H1 (cell line): ENCODE measurements at regions not wholly inside any gene's neighbourhood (a gene's known extent, or its start where the extent isn't known, plus 50 kb on each side); places are given as distances from the start of the nearest gene placed in this dataset.

Experiments
- CTCF ChIA-PET: fragments of 300-600 bp; sonication (Branson Sonifier 250); formaldehyde crosslinking; loops from one replicate; lab custom pipeline; 2021; ENCODE audit not compliant: partially characterized antibody; lab: Charles Lee
- POLR2A ChIA-PET: fragments of 300-600 bp; sonication (Branson Sonifier 250); formaldehyde crosslinking; loops from one replicate; lab custom pipeline; 2021; ENCODE audit warnings: inconsistent platforms; ENCODE audit not compliant: partially characterized antibody; lab: Charles Lee
- DNase-seq, 2 experiments: peaks; one replicate each; pipeline versions ENCODE4 v3.0.0 to v3.0.0-alpha.2; 2010 to 2022; ENCODE audit warnings: low spot score in 2 of 2, low read depth in 1 of 2, mixed read lengths in 1 of 2
- FAIRE-seq: peaks from 2 replicates; lab custom pipeline; 2011; peaks lifted over from hg19 to GRCh38; lab: Jason Lieb, UNC
- H2AFZ ChIP-seq: 2 replicates; pipeline ENCODE4 v1.8.1; 2012; ENCODE audit warnings: low read length, inconsistent platforms
- H2AK5ac ChIP-seq: 2 replicates; pipeline ENCODE4 v1.6.1; 2013; ENCODE audit warnings: low read depth, low read length
- H2BK120ac ChIP-seq: replicated peaks from 2 replicates; pipeline ENCODE3; 2013; ENCODE audit warnings: low read depth, low read length, inconsistent platforms
- H2BK12ac ChIP-seq: 2 replicates; pipeline ENCODE4 v1.6.1; 2013; ENCODE audit warnings: low read depth, low read length
- H2BK15ac ChIP-seq: 2 replicates; pipeline ENCODE4 v1.6.1; 2013; ENCODE audit warnings: low read length
- H2BK20ac ChIP-seq: 2 replicates; pipeline ENCODE4 v1.6.1; 2013; ENCODE audit warnings: low read length
- H2BK5ac ChIP-seq: 2 replicates; pipeline ENCODE4 v1.6.1; 2013; ENCODE audit warnings: low read depth, low read length
- H3K14ac ChIP-seq: 2 replicates; pipeline ENCODE4 v1.6.1; 2013; ENCODE audit warnings: inconsistent platforms; ENCODE audit not compliant: insufficient read length
- H3K18ac ChIP-seq: 2 replicates; pipeline ENCODE4 v1.6.1; 2013; ENCODE audit warnings: low read length; ENCODE audit errors: extremely low read depth
- H3K23ac ChIP-seq: 2 replicates; pipeline ENCODE4 v1.6.1; 2013; ENCODE audit warnings: inconsistent platforms; ENCODE audit not compliant: insufficient read length
- H3K23me2 ChIP-seq: 2 replicates; pipeline ENCODE4 v1.6.1; 2013; ENCODE audit warnings: low read depth, low read length
- H3K27ac ChIP-seq: 2 replicates; pipeline ENCODE4 v1.6.1; 2011; ENCODE audit warnings: low read depth, low read length, inconsistent platforms
- H3K27me3 ChIP-seq, 4 experiments: replicated peaks in 1 of 4; 1 replicate in 1 of 4; 2 replicates in 3 of 4; pipeline versions ENCODE4 v1.6.1 to v1.8.1; 2011 to 2013; ENCODE audit warnings: low read length in 3 of 4, mild to moderate bottlenecking in 3 of 4, inconsistent platforms in 2 of 4, mixed read lengths in 2 of 4, moderate library complexity in 1 of 4; ENCODE audit not compliant: control insufficient read depth in 3 of 4, insufficient read depth in 3 of 4; ENCODE audit errors: extremely low read depth in 1 of 4
- H3K36me3 ChIP-seq, 4 experiments: 2 replicates each; pipeline versions ENCODE4 v1.6.1 to v1.8.1; 2011 to 2013; ENCODE audit warnings: mild to moderate bottlenecking in 4 of 4, low read length in 3 of 4, moderate library complexity in 2 of 4, control low read depth in 1 of 4, inconsistent platforms in 1 of 4; ENCODE audit not compliant: insufficient read depth in 4 of 4, control insufficient read depth in 2 of 4
- H3K4ac ChIP-seq: replicated peaks from 2 replicates; pipeline ENCODE3; 2013; ENCODE audit warnings: low read length, low read depth, mixed read lengths, inconsistent platforms; ENCODE audit not compliant: insufficient read length
- H3K4me1 ChIP-seq, 4 experiments: replicated peaks in 1 of 4; 1 replicate in 1 of 4; 2 replicates in 3 of 4; pipeline versions ENCODE4 v1.6.1 to v1.8.1; 2011 to 2013; ENCODE audit warnings: low read length in 3 of 4, inconsistent platforms in 2 of 4, mixed read lengths in 1 of 4; ENCODE audit not compliant: insufficient read depth in 4 of 4, control insufficient read depth in 3 of 4
- H3K4me2 ChIP-seq, 2 experiments: 2 replicates each; pipeline versions ENCODE4 v1.6.1 to v1.8.1; 2011 to 2013; ENCODE audit warnings: low read depth in 2 of 2, low read length in 2 of 2, control low read depth in 1 of 2, inconsistent platforms in 1 of 2, mild to moderate bottlenecking in 1 of 2; ENCODE audit not compliant: insufficient read depth in 1 of 2
- H3K4me3 ChIP-seq, 4 experiments: fragments of 200-600, 300-600 bp in 1 of 4; sonication (generic), shearing (Covaris generic), sonication (Bioruptor Twin) in 1 of 4; 2 replicates each; pipeline versions ENCODE4 v1.5.1 to v1.8.1; 2011 to 2016; ENCODE audit warnings: low read length in 4 of 4, low read depth in 3 of 4, control low read depth in 2 of 4, inconsistent platforms in 2 of 4, mild to moderate bottlenecking in 2 of 4, mixed read lengths in 1 of 4, moderate library complexity in 1 of 4; ENCODE audit not compliant: insufficient read depth in 2 of 4; ENCODE audit errors: extremely low read depth in 1 of 4
- H3K56ac ChIP-seq: replicated peaks from 2 replicates; pipeline ENCODE3; 2013; ENCODE audit warnings: low read depth, mild to moderate bottlenecking, mixed read lengths, low read length, inconsistent platforms; ENCODE audit not compliant: insufficient read length
- H3K79me1 ChIP-seq: 2 replicates; pipeline ENCODE4 v1.6.1; 2013; ENCODE audit warnings: low read depth, low read length, control low read depth
- H3K79me2 ChIP-seq, 2 experiments: 2 replicates each; pipeline versions ENCODE4 v1.6.1 to v1.8.1; 2012 to 2013; ENCODE audit warnings: low read length in 2 of 2, mild to moderate bottlenecking in 2 of 2, inconsistent platforms in 1 of 2; ENCODE audit not compliant: insufficient read depth in 2 of 2, control insufficient read depth in 1 of 2
- H3K9ac ChIP-seq, 4 experiments: replicated peaks in 1 of 4; 1 replicate in 1 of 4; 2 replicates in 3 of 4; pipeline versions ENCODE4 v1.6.1 to v1.8.1; 2011 to 2013; ENCODE audit warnings: low read depth in 3 of 4, low read length in 3 of 4, control low read depth in 2 of 4, mild to moderate bottlenecking in 2 of 4, moderate library complexity in 2 of 4, inconsistent platforms in 1 of 4; ENCODE audit errors: extremely low read depth in 1 of 4
- H3K9me3 ChIP-seq, 2 experiments: 2 replicates each; pipeline versions ENCODE4 v1.6.1 to v1.8.1; 2012 to 2013; ENCODE audit warnings: mild to moderate bottlenecking in 2 of 2, moderate library complexity in 2 of 2, control low read depth in 1 of 2, inconsistent platforms in 1 of 2, low read depth in 1 of 2, low read length in 1 of 2, mixed read lengths in 1 of 2; ENCODE audit not compliant: insufficient read depth in 2 of 2
- H4K20me1 ChIP-seq, 2 experiments: replicated peaks in 1 of 2; 2 replicates each; pipeline versions ENCODE3 to v1.8.1; 2011 to 2013; ENCODE audit warnings: inconsistent platforms in 2 of 2, low read length in 2 of 2, mild to moderate bottlenecking in 1 of 2; ENCODE audit not compliant: insufficient read depth in 2 of 2, control insufficient read depth in 1 of 2
- H4K5ac ChIP-seq: 2 replicates; pipeline ENCODE4 v1.6.1; 2013; ENCODE audit warnings: low read length, low read depth, mixed read lengths, inconsistent platforms; ENCODE audit not compliant: insufficient read length
- H4K8ac ChIP-seq: 2 replicates; pipeline ENCODE4 v1.8.0; 2013; ENCODE audit warnings: mild to moderate bottlenecking, moderate library complexity, low read length, inconsistent platforms; ENCODE audit not compliant: insufficient read depth; ENCODE audit errors: extremely low read depth
- H4K91ac ChIP-seq: replicated peaks from 2 replicates; pipeline ENCODE3; 2013; ENCODE audit warnings: low read length, mixed read lengths, inconsistent platforms; ENCODE audit not compliant: insufficient read length
- CHD1 ChIP-seq: IDR thresholded peaks from 2 replicates; pipeline ENCODE4 v1.6.1; 2012; ENCODE audit warnings: low read depth, low read length, improper control_type of control experiment
- EGR1 ChIP-seq: IDR thresholded peaks from 2 replicates; pipeline ENCODE4 v1.6.1; 2011; ENCODE audit warnings: low read depth, low read length, borderline replicate concordance
- EP300 ChIP-seq, 2 experiments: IDR thresholded peaks; 1 replicate in 1 of 2; 2 replicates in 1 of 2; pipeline ENCODE4 v1.6.1; 2011 to 2012; ENCODE audit warnings: low read depth in 2 of 2, low read length in 2 of 2, mild to moderate bottlenecking in 2 of 2, borderline replicate concordance in 1 of 2, inconsistent platforms in 1 of 2, moderate library complexity in 1 of 2
- FOSL1 ChIP-seq: IDR thresholded peaks from 2 replicates; pipeline ENCODE4 v1.6.1; 2011; ENCODE audit warnings: mild to moderate bottlenecking, low read depth, low read length, moderate library complexity; ENCODE audit not compliant: insufficient read depth
- KDM1A ChIP-seq: fragments of 200-600, 300-600 bp; sonication (generic); IDR thresholded peaks from 2 replicates; pipeline ENCODE4 v1.7.1; 2016; ENCODE audit warnings: mild to moderate bottlenecking, low read length, borderline replicate concordance
- KDM4A ChIP-seq: IDR thresholded peaks from one replicate; pipeline ENCODE4 v1.7.1; 2012; ENCODE audit warnings: low read depth, mild to moderate bottlenecking, moderate library complexity, low read length, inconsistent platforms; ENCODE audit not compliant: severe bottlenecking
- PHF8 ChIP-seq: fragments of 200-600 bp; sonication (generic); conservative IDR thresholded peaks from 2 replicates; pipeline ENCODE4 v1.7.1; 2012; ENCODE audit warnings: low read depth, mild to moderate bottlenecking, inconsistent platforms, low read length, moderate library complexity
- POLR2A ChIP-seq, 2 experiments: IDR thresholded peaks; 1 replicate in 1 of 2; 2 replicates in 1 of 2; pipeline ENCODE4 v1.6.1; 2011; ENCODE audit warnings: low read depth in 2 of 2, low read length in 2 of 2, mild to moderate bottlenecking in 2 of 2; ENCODE audit errors: control extremely low read depth in 1 of 2
- RBBP5 ChIP-seq: IDR thresholded peaks from 2 replicates; pipeline ENCODE4 v1.7.1; 2012; ENCODE audit warnings: low read depth, mild to moderate bottlenecking, inconsistent platforms, low read length, moderate library complexity, borderline replicate concordance
- RXRA ChIP-seq: IDR thresholded peaks from 2 replicates; pipeline ENCODE4 v1.6.1; 2011; ENCODE audit warnings: low read depth, mild to moderate bottlenecking, low read length, moderate library complexity; ENCODE audit not compliant: insufficient read depth
- SIX5 ChIP-seq: IDR thresholded peaks from 2 replicates; pipeline ENCODE4 v1.6.1; 2011; ENCODE audit warnings: mild to moderate bottlenecking, low read depth, low read length
- SUZ12 ChIP-seq: fragments of 200-600 bp; sonication (generic); IDR thresholded peaks from 2 replicates; pipeline ENCODE4 v1.6.1; 2012; ENCODE audit warnings: mild to moderate bottlenecking, inconsistent platforms, low read length, moderate library complexity, mixed read lengths
- WGBS, 2 experiments: shearing (Covaris generic) in 1 of 2; methylation state at CpG; one replicate each; pipeline versions ENCODE4 v1.1.6 to v1.1.7; 2013 to 2015; ENCODE audit warnings: low lambda C conversion rate in 2 of 2, mixed read lengths in 2 of 2, inconsistent platforms in 1 of 2, low coverage in 1 of 2, missing lambda C conversion rate in 1 of 2; ENCODE audit not compliant: insufficient replicate concordance in 2 of 2, insufficient coverage in 1 of 2, insufficient read length in 1 of 2; ENCODE audit errors: extremely low coverage in 1 of 2, missing lambda C conversion rate in 1 of 2; 5-methylcytosine and 5-hydroxymethylcytosine counted together

- Histone ChIP-seq H3K4me2 (no peak overlapping the region), H3K4me3 (no peak overlapping the region), H3K79me1 (no peaks in the 10 kb centered on the region), H3K27me3 (no peaks in the 10 kb centered on the region), H4K20me1 (no peaks in the 10 kb centered on the region), H3K4ac (no peak overlapping the region), H3K18ac (no peak overlapping the region), H2BK120ac (no peak overlapping the region), H3K27ac (no peak overlapping the region), H2AFZ (0 out of 2 replicates have a peak overlapping the region, but pooled peaks have one; percentile 7), H3K79me2 (no peaks in the 10 kb centered on the region), H3K56ac (no peak overlapping the region), H2BK12ac (no peak overlapping the region), H3K23ac (no peak overlapping the region), H2AK5ac (no peak overlapping the region), H3K14ac (no peak overlapping the region), H4K8ac (no peak overlapping the region), H4K5ac (no peak overlapping the region), H2BK15ac (no peak overlapping the region), H3K23me2 (no peaks in the 10 kb centered on the region), H3K9ac (no peak overlapping the region), H4K91ac (no peak overlapping the region), H2BK5ac (no peak overlapping the region), H2BK20ac (no peak overlapping the region), H3K4me1 (no peaks in the 10 kb centered on the region), H3K9me3 (no peaks in the 10 kb centered on the region), H3K36me3 (no peaks in the 10 kb centered on the region)
- FAIRE-seq = no peak
- no peak for TF ChIP-seq RBBP5
- no peak for TF ChIP-seq KDM1A
- TF ChIP-seq PHF8 = no peak
- no peak for TF ChIP-seq POLR2A (IDR thresholded peaks at IDR 0.05; ENCODE audit: control extremely low read depth in 1 of 2, low read depth in 2 of 2, low read length in 2 of 2)
- TF ChIP-seq FOSL1 = no peak
- TF ChIP-seq KDM4A = no peak
- no peak for TF ChIP-seq RXRA
- TF ChIP-seq CHD1 = no peak
- no peak for TF ChIP-seq EP300 (IDR thresholded peaks at IDR 0.05; ENCODE audit: borderline replicate concordance in 1 of 2, low read depth in 2 of 2, low read length in 2 of 2)
- no peak for TF ChIP-seq SIX5
- TF ChIP-seq EGR1 = no peak
- no peak for TF ChIP-seq SUZ12
- CTCF ChIA-PET = interaction anchor here (0.6 to 0.8 kb wide), 2 partner anchors 13 to 288 kb away, joined by 3 read pairs; no protein-coding TSS in a partner anchor
- WGBS, 2 experiments = 92% methylated on average over 5 of the region's 5 CpGs; no CpG with 5 or more reads in 1 of the 2 experiments
- no peak for DNase-seq
- POLR2A ChIA-PET = no interaction called here
Measured at GRCh38 chr13:62799931-62800436, 1384.3 kb upstream of the PCDH20 start.
